Endothelial cell of umbilical vein (primary cell): ENCODE measurements at regions not wholly inside any gene's neighbourhood (a gene's known extent, or its start where the extent isn't known, plus 50 kb on each side); places are given as distances from the start of the nearest gene placed in this dataset.

Source experiments
- BruUV-seq: library from RNA; stranded (reverse); fragments of 400-500 nt; replicated peaks from 2 replicates; lab custom pipeline; 2021; lab: Mats Ljungman, UMichigan
- CTCF ChIA-PET: fragments of 300-600, 350-600 bp; sonication (Branson Sonifier 250); formaldehyde crosslinking; loops from one replicate; lab custom pipeline; 2021; ENCODE audit warnings: antibody characterized with exemption, inconsistent platforms; lab: Charles Lee
- POLR2A ChIA-PET: fragments of 300-600, 350-600 bp; sonication (Branson Sonifier 250); formaldehyde crosslinking; loops from one replicate; lab custom pipeline; 2021; ENCODE audit warnings: antibody characterized with exemption, inconsistent platforms; lab: Charles Lee
- DNase-seq: peaks from one replicate; pipeline ENCODE4 v3.0.0-alpha.2; 2011; ENCODE audit warnings: low read depth, low spot score
- FAIRE-seq: peaks from 2 replicates; lab custom pipeline; 2011; peaks lifted over from hg19 to GRCh38; lab: Jason Lieb, UNC
- H2AFZ ChIP-seq: 2 replicates; pipeline ENCODE4 v1.6.0; 2012; ENCODE audit warnings: low read depth, low read length, control low read depth, inconsistent platforms
- H3K27ac ChIP-seq: 2 replicates; pipeline ENCODE4 v1.5.1; 2011; ENCODE audit warnings: low read depth, mild to moderate bottlenecking, control low read depth, low read length, moderate library complexity; ENCODE audit not compliant: insufficient read depth
- H3K27me3 ChIP-seq, 2 experiments: 2 replicates each; pipeline versions ENCODE4 v1.6.0 to v1.6.1; 2011; ENCODE audit warnings: low read length in 2 of 2, mixed read lengths in 1 of 2; ENCODE audit not compliant: control insufficient read depth in 2 of 2, insufficient read depth in 2 of 2
- H3K36me3 ChIP-seq, 2 experiments: 2 replicates in 1 of 2; 3 replicates in 1 of 2; pipeline ENCODE4 v1.5.1; 2011; ENCODE audit warnings: low read length in 2 of 2, mild to moderate bottlenecking in 1 of 2, moderate library complexity in 1 of 2; ENCODE audit not compliant: control insufficient read depth in 2 of 2, insufficient read depth in 2 of 2; ENCODE audit errors: extremely low read depth in 1 of 2
- H3K4me1 ChIP-seq: 3 replicates; pipeline ENCODE4 v1.5.1; 2011; ENCODE audit warnings: mild to moderate bottlenecking, low read length; ENCODE audit not compliant: control insufficient read depth, insufficient read depth; ENCODE audit errors: extremely low read depth
- H3K4me2 ChIP-seq: 2 replicates; pipeline ENCODE4 v1.6.1; 2011; ENCODE audit warnings: low read length, control low read depth, mixed read lengths; ENCODE audit not compliant: insufficient read depth
- H3K4me3 ChIP-seq, 3 experiments: fragments of 200-600 bp in 1 of 3; sonication (generic), shearing (Covaris generic) in 1 of 3; replicated peaks in 1 of 3; 2 replicates each; pipeline ENCODE4 v1.5.1; 2011 to 2016; ENCODE audit warnings: control low read depth in 3 of 3, low read length in 3 of 3, mild to moderate bottlenecking in 2 of 3, inconsistent platforms in 1 of 3, low read depth in 1 of 3, moderate library complexity in 1 of 3; ENCODE audit not compliant: insufficient read depth in 1 of 3
- H3K79me2 ChIP-seq: 2 replicates; pipeline ENCODE4 v1.6.0; 2012; ENCODE audit warnings: low read length, inconsistent platforms; ENCODE audit not compliant: control insufficient read depth, insufficient read depth
- H3K9ac ChIP-seq: replicated peaks from 2 replicates; pipeline ENCODE3; 2011; ENCODE audit warnings: low read length, control low read depth; ENCODE audit not compliant: insufficient read depth; ENCODE audit errors: extremely low read depth
- H3K9me1 ChIP-seq: replicated peaks from 3 replicates; pipeline ENCODE4 v1.6.0; 2011; ENCODE audit warnings: mild to moderate bottlenecking, low read length; ENCODE audit not compliant: control insufficient read depth, insufficient read depth; ENCODE audit errors: extremely low read depth
- H3K9me3 ChIP-seq: replicated peaks from 2 replicates; pipeline ENCODE4 v1.5.1; 2012; ENCODE audit warnings: low read length, inconsistent platforms; ENCODE audit not compliant: control insufficient read depth, insufficient read depth
- H4K20me1 ChIP-seq: replicated peaks from 2 replicates; pipeline ENCODE3; 2011; ENCODE audit warnings: mild to moderate bottlenecking, low read length; ENCODE audit not compliant: control insufficient read depth, insufficient read depth; ENCODE audit errors: extremely low read depth
- CTCF ChIP-seq, 2 donors: IDR thresholded peaks; 1 replicate in 1 of 2; 2 replicates in 1 of 2; pipeline ENCODE4 v1.5.1; 2011; ENCODE audit warnings: low read length in 2 of 2, mild to moderate bottlenecking in 2 of 2, moderate library complexity in 2 of 2, control low read depth in 1 of 2, inconsistent platforms in 1 of 2, low read depth in 1 of 2; ENCODE audit not compliant: insufficient read depth in 1 of 2; ENCODE audit errors: extremely low read depth in 1 of 2
- EZH2 ChIP-seq: IDR thresholded peaks from 2 replicates; pipeline ENCODE4 v1.6.1; 2012; ENCODE audit warnings: borderline replicate concordance, low read depth, mild to moderate bottlenecking, moderate library complexity, low read length, inconsistent platforms; ENCODE audit not compliant: severe bottlenecking
- FOS ChIP-seq: IDR thresholded peaks from 2 replicates; pipeline ENCODE4 v1.6.1; 2011; ENCODE audit warnings: mild to moderate bottlenecking, low read length, moderate library complexity, borderline replicate concordance; ENCODE audit not compliant: insufficient read depth
- GATA2 ChIP-seq: IDR thresholded peaks from 2 replicates; pipeline ENCODE4 v1.7.0; 2011; ENCODE audit warnings: low read depth, mild to moderate bottlenecking, moderate library complexity, mixed read lengths, low read length; ENCODE audit not compliant: insufficient read length, insufficient read depth
- JUN ChIP-seq: IDR thresholded peaks from 2 replicates; pipeline ENCODE4 v1.6.1; 2011; ENCODE audit warnings: borderline replicate concordance, low read depth; ENCODE audit not compliant: insufficient read length, insufficient read depth
- MAX ChIP-seq: IDR thresholded peaks from 2 replicates; pipeline ENCODE4 v1.6.1; 2011; ENCODE audit not compliant: insufficient read depth, insufficient read length
- POLR2A ChIP-seq: IDR thresholded peaks from 2 replicates; pipeline ENCODE4 v1.6.1; 2012; ENCODE audit warnings: low read depth, mild to moderate bottlenecking, control low read depth, low read length
- POLR2AphosphoS5 ChIP-seq: IDR thresholded peaks from 2 replicates; pipeline ENCODE4 v1.6.1; 2012; ENCODE audit warnings: low read depth, mild to moderate bottlenecking, control low read depth, low read length, moderate library complexity; ENCODE audit not compliant: insufficient read depth
- dilution Hi-C: fragments of 300-500 bp; cut with MboI; formaldehyde crosslinking; loops from one replicate; pipeline ENCODE4 v1.15.0; 2019; ENCODE audit warnings: low sequenced_read_pairs; ENCODE audit not compliant: extremely low pct_ligation_motif_present
- intact Hi-C: fragments of 100-400 bp; cut with micrococcal nuclease; formaldehyde crosslinking; loops from one replicate; pipeline ENCODE4 v1.10.0; 2022

- dilution Hi-C loops, result no loop called here
- POLR2A ChIA-PET, result no interaction called here
Observed at GRCh38 chr2:145753041-145753608, 1233.2 kb upstream of the ZEB2 start.

More at GRCh38 chr2:145753041-145753608, 1233.2 kb upstream of the ZEB2 start:
- Histone ChIP-seq H3K27me3 (no peaks in the 10 kb centered on the region), H3K4me3 (no peak overlapping the region), H3K36me3 (no peaks in the 10 kb centered on the region), H3K9ac (no peak overlapping the region), H3K9me3 (no peaks in the 10 kb centered on the region), H3K4me1 (peaks cover 25% of the 10 kb centered on the region), H4K20me1 (no peaks in the 10 kb centered on the region), H2AFZ (peak overlapping the region; percentile 75), H3K79me2 (no peaks in the 10 kb centered on the region), H3K27ac (no peak overlapping the region), H3K4me2 (no peak overlapping the region), H3K9me1 (no peaks in the 10 kb centered on the region)
- CTCF ChIA-PET, result interaction anchor here (0.6 to 2.5 kb wide), 69 partner anchors 8 to 1912 kb away, joined by 3 to 22 read pairs (median 3); partner anchors contain the start of gene ZEB2
- intact Hi-C loops, result loop anchor here (2.0 to 10.0 kb wide), 12 partner anchors 158 to 1590 kb away; a partner anchor contains a TSS
- FAIRE-seq (peak; percentile 8), DNase-seq (no peak)
- no peak for TF ChIP-seq MAX
- no peak for TF ChIP-seq EZH2
- TF ChIP-seq POLR2AphosphoS5, result no peak
- TF ChIP-seq JUN, result no peak
- no peak for TF ChIP-seq FOS
- no peak for TF ChIP-seq POLR2A
- no peak for TF ChIP-seq CTCF (IDR thresholded peaks at IDR 0.05; ENCODE audit: extremely low read depth in 1 of 2, insufficient read depth in 1 of 2, low read depth in 1 of 2, low read length in 2 of 2)
- TF ChIP-seq GATA2, result no peak
- BruUV-seq, result no TSS peak
